GM19043 (cell line): ENCODE measurements at regions not wholly inside any gene's neighbourhood (a gene's known extent, or its start where the extent isn't known, plus 50 kb on each side); places are given as distances from the start of the nearest gene placed in this dataset.

ENCODE experiments used
- ATAC-seq: cut with Tn5 transposase; IDR thresholded peaks from one replicate; pipeline ENCODE4 v1.9.1; 2021; ENCODE audit warnings: low read depth; ENCODE audit not compliant: unreplicated experiment

- no peak for ATAC-seq
Measured at GRCh38 chr22:49103314-49104059, 724.2 kb downstream of the BRD1 start.

- ATAC-seq: no peak
Measured at GRCh38 chr22:49102367-49102766, 725.3 kb downstream of the BRD1 start.

- no peak for ATAC-seq
Measured at GRCh38 chr22:49101873-49102272, 725.8 kb downstream of the BRD1 start.

- ATAC-seq: no peak
Measured at GRCh38 chr22:49101225-49101624, 726.4 kb downstream of the BRD1 start.

GRCh38 chr22:49100773-49101172, 726.9 kb downstream of the BRD1 start:
- no peak for ATAC-seq

GRCh38 chr22:49100316-49100715, 727.4 kb downstream of the BRD1 start:
- ATAC-seq: no peak

- no peak for ATAC-seq
Measured at GRCh38 chr22:49099496-49100124, 728.1 kb downstream of the BRD1 start.

- ATAC-seq: no peak
Measured at GRCh38 chr22:49099089-49099488, 728.6 kb downstream of the BRD1 start.

GRCh38 chr22:49097966-49098365, 729.7 kb downstream of the BRD1 start:
- no peak for ATAC-seq

GRCh38 chr22:49097171-49097925, 730.3 kb downstream of the BRD1 start:
- ATAC-seq: no peak

GRCh38 chr22:49096476-49096875, 731.2 kb downstream of the BRD1 start:
- no peak for ATAC-seq

- ATAC-seq: no peak
Measured at GRCh38 chr22:49095366-49095765, 732.3 kb downstream of the BRD1 start.

- ATAC-seq: no peak
Measured at GRCh38 chr22:49094858-49095257, 732.8 kb downstream of the BRD1 start.

- ATAC-seq: no peak
Measured at GRCh38 chr22:49094151-49094550, 733.5 kb downstream of the BRD1 start.

GRCh38 chr22:49093192-49093880, 734.3 kb downstream of the BRD1 start:
- no peak for ATAC-seq

- no peak for ATAC-seq
Measured at GRCh38 chr22:49092716-49093115, 735.0 kb downstream of the BRD1 start.

GRCh38 chr22:49091917-49092545, 735.6 kb downstream of the BRD1 start:
- ATAC-seq: no peak

- no peak for ATAC-seq
Measured at GRCh38 chr22:49091451-49091850, 736.2 kb downstream of the BRD1 start.

- no peak for ATAC-seq
Measured at GRCh38 chr22:49090853-49091135, 736.9 kb downstream of the BRD1 start.

GRCh38 chr22:49090061-49090852, 737.4 kb downstream of the BRD1 start:
- ATAC-seq: no peak
